ENCODE measurements at regions not wholly inside any gene's neighbourhood (a gene's known extent, or its start where the extent isn't known, plus 50 kb on each side); places are given as distances from the start of the nearest gene placed in this dataset.

DNA sequence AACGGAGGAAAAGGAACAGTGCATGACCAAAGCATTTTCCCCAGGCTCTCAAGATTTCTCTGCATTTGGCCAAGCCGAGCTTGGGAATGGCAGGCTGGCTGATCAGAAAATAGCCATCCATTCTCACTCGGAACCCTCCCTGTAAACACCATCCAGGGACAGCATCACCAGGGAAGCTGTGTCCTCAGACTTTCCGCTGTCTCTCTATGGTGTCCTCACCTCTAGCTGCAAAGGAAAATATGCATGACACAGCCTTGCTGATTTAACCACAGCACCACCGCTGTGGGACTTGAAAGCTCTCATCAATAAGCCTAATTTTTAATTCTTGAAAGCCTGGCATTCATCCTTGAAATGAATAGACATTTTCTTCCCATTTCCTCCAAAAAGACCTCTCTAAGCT, 311.7 kb downstream of the EIPR1 start:
- TF ChIP-seq EP300 (IDR thresholded peaks at IDR 0.05) (no peak), POLR2A (IDR thresholded peaks at IDR 0.05) (no peak)
- TF ChIP-seq, protein P1, sequence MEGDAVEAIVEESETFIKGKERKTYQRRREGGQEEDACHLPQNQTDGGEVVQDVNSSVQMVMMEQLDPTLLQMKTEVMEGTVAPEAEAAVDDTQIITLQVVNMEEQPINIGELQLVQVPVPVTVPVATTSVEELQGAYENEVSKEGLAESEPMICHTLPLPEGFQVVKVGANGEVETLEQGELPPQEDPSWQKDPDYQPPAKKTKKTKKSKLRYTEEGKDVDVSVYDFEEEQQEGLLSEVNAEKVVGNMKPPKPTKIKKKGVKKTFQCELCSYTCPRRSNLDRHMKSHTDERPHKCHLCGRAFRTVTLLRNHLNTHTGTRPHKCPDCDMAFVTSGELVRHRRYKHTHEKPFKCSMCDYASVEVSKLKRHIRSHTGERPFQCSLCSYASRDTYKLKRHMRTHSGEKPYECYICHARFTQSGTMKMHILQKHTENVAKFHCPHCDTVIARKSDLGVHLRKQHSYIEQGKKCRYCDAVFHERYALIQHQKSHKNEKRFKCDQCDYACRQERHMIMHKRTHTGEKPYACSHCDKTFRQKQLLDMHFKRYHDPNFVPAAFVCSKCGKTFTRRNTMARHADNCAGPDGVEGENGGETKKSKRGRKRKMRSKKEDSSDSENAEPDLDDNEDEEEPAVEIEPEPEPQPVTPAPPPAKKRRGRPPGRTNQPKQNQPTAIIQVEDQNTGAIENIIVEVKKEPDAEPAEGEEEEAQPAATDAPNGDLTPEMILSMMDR (IDR thresholded peaks at IDR 0.05): no peak
